ENCODE measurements at regions not wholly inside any gene's neighbourhood (a gene's known extent, or its start where the extent isn't known, plus 50 kb on each side); places are given as distances from the start of the nearest gene placed in this dataset.

DNA sequence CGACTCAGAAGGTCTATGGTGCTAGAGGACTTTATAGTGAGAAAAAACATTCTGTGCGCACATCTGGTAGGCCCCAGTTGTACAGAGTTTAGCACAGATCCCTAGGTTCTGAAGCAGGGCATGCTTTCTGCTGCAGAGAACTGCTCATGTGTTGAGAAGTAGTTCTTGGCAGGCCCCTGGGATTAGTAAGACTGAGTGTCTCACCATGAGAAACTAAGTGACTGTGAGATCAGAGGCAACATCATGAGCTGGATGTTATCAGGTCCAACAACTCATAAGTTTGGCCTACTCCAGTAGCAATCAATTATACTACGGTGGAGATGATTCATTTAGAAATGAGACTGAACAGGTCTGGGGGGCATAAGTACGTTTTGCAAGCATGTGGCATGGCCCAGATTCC, 507.4 kb upstream of the KLF12 start:
- Mint-ChIP-seq H3K27me3 (no peaks in the 10 kb centered on the region), H3K4me1 (ENCODE audit: low read depth) (no peaks in the 10 kb centered on the region), H3K4me3 (no peak overlapping the region), H3K9me3 (no peaks in the 10 kb centered on the region), H3K27ac (no peak overlapping the region), H3K36me3 (ENCODE audit: low read depth) (no peaks in the 10 kb centered on the region)
- no peaks in the 10 kb centered on the region for H3K4me1 ChIP-seq (ENCODE audit: insufficient read depth, low read length)
- no peaks in the 10 kb centered on the region for H3K9me3 ChIP-seq (ENCODE audit: control insufficient read depth in 1 of 2, insufficient read depth in 1 of 2, low read length in 2 of 2)
- TF ChIP-seq, protein P1, sequence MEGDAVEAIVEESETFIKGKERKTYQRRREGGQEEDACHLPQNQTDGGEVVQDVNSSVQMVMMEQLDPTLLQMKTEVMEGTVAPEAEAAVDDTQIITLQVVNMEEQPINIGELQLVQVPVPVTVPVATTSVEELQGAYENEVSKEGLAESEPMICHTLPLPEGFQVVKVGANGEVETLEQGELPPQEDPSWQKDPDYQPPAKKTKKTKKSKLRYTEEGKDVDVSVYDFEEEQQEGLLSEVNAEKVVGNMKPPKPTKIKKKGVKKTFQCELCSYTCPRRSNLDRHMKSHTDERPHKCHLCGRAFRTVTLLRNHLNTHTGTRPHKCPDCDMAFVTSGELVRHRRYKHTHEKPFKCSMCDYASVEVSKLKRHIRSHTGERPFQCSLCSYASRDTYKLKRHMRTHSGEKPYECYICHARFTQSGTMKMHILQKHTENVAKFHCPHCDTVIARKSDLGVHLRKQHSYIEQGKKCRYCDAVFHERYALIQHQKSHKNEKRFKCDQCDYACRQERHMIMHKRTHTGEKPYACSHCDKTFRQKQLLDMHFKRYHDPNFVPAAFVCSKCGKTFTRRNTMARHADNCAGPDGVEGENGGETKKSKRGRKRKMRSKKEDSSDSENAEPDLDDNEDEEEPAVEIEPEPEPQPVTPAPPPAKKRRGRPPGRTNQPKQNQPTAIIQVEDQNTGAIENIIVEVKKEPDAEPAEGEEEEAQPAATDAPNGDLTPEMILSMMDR (IDR thresholded peaks at IDR 0.05): no peak
- DNase-seq (no peak), ATAC-seq (ENCODE audit: poor library complexity) (no peak)
- H3K27me3 ChIP-seq (ENCODE audit: control insufficient read depth in 1 of 2, insufficient read depth in 2 of 2, low read length in 2 of 2): no peaks in the 10 kb centered on the region
- POLR2A ChIA-PET: no interaction called here
- no peak overlapping the region for H3K27ac ChIP-seq (ENCODE audit: low read depth in 1 of 2, low read length in 2 of 2)
- H3K36me3 ChIP-seq (ENCODE audit: insufficient read depth, low read length): no peaks in the 10 kb centered on the region
- CTCF ChIA-PET: no interaction called here
- intact Hi-C loops (cut with DNase I, micrococcal nuclease): no loop called here
- no peak overlapping the region for H3K4me3 ChIP-seq (ENCODE audit: low read length)

DNA sequence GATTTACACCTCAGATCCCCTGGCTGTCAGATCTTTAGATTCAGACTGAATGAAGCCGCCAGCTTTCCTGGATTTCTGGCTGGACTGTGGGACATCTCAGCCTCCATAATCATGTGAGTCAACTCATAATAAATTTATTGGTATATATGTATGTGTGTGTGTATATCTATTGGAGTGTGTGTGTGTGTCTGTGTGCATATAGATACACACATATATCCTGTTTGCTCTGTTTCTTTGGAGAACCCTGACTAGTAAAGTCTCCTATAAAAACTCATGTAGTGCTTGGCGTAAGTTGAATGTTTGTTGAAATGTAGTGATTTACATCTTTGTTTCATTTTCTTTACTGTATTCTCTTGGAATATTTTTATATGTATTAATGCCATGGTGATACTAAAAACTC, 499.5 kb upstream of the KLF12 start:
- no peak overlapping the region for H3K4me3 Mint-ChIP-seq
- TF ChIP-seq, protein P1 (IDR thresholded peaks at IDR 0.05): no peak
- DNase-seq (no peak), ATAC-seq (ENCODE audit: poor library complexity) (no peak)
- Histone ChIP-seq H3K27me3 (ENCODE audit: control insufficient read depth in 1 of 2, insufficient read depth in 2 of 2, low read length in 2 of 2) (no peaks in the 10 kb centered on the region), H3K4me3 (ENCODE audit: low read length) (no peak overlapping the region), H3K36me3 (ENCODE audit: insufficient read depth, low read length) (no peaks in the 10 kb centered on the region), H3K9me3 (ENCODE audit: control insufficient read depth in 1 of 2, insufficient read depth in 1 of 2, low read length in 2 of 2) (no peaks in the 10 kb centered on the region), H3K4me1 (ENCODE audit: insufficient read depth, low read length) (no peaks in the 10 kb centered on the region), H3K27ac (ENCODE audit: low read depth in 1 of 2, low read length in 2 of 2) (no peak overlapping the region)
- H3K27me3 Mint-ChIP-seq: no peaks in the 10 kb centered on the region
- H3K4me1 Mint-ChIP-seq (ENCODE audit: low read depth): no peaks in the 10 kb centered on the region
- CTCF ChIA-PET: no interaction called here
- H3K27ac Mint-ChIP-seq: no peak overlapping the region
- POLR2A ChIA-PET: interaction anchor here (0.6 kb wide), 1 partner anchor 15 kb away, joined by 4 read pairs; no protein-coding TSS in a partner anchor
- no peaks in the 10 kb centered on the region for H3K9me3 Mint-ChIP-seq
- intact Hi-C loops (cut with DNase I, micrococcal nuclease): no loop called here
- H3K36me3 Mint-ChIP-seq (ENCODE audit: low read depth): no peaks in the 10 kb centered on the region

DNA sequence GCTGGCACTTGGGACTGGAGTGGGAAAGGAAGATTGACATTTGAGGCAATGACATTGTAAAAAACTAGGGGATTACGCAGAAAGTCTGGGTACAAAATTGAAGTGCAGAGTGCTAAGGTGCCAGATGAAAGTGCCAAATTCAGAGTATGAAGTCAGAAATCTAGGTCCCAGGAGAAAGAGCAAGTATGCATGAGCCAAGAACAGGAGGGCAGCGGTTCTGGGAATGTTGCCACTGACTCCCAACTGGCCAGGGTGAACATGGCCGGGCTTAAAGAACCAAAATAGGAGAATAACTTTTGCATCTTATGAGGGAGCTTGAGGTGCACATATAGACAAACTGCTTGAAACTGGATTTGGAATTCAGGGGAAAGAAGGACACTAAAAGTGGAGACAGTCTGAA, 495.8 kb upstream of the KLF12 start:
- intact Hi-C loops (cut with DNase I, micrococcal nuclease): no loop called here
- H3K27me3 Mint-ChIP-seq: peaks cover 6% of the 10 kb centered on the region
- ATAC-seq (ENCODE audit: poor library complexity): no peak
- H3K4me3 Mint-ChIP-seq: no peak overlapping the region
- H3K9me3 Mint-ChIP-seq: no peaks in the 10 kb centered on the region
- no peak overlapping the region for H3K27ac Mint-ChIP-seq
- H3K4me1 Mint-ChIP-seq (ENCODE audit: low read depth): no peaks in the 10 kb centered on the region
- Histone ChIP-seq H3K27ac (ENCODE audit: low read depth in 1 of 2, low read length in 2 of 2) (no peak overlapping the region), H3K36me3 (ENCODE audit: insufficient read depth, low read length) (no peaks in the 10 kb centered on the region), H3K9me3 (ENCODE audit: control insufficient read depth in 1 of 2, insufficient read depth in 1 of 2, low read length in 2 of 2) (no peaks in the 10 kb centered on the region), H3K4me1 (ENCODE audit: insufficient read depth, low read length) (no peaks in the 10 kb centered on the region), H3K4me3 (ENCODE audit: low read length) (no peak overlapping the region), H3K27me3 (ENCODE audit: control insufficient read depth in 1 of 2, insufficient read depth in 2 of 2, low read length in 2 of 2) (no peaks in the 10 kb centered on the region)
- H3K36me3 Mint-ChIP-seq (ENCODE audit: low read depth): no peaks in the 10 kb centered on the region
- TF ChIP-seq, protein P1 (IDR thresholded peaks at IDR 0.05): no peak
- no peak for DNase-seq
- POLR2A ChIA-PET: no interaction called here
- CTCF ChIA-PET: no interaction called here
